NCI-H1930 (cell line): ENCODE measurements at regions not wholly inside any gene's neighbourhood (a gene's known extent, or its start where the extent isn't known, plus 50 kb on each side); places are given as distances from the start of the nearest gene placed in this dataset.
"Not testable (repeated sequence)": the region's sequence is repeated elsewhere in the genome, so short reads cannot be mapped to it uniquely, and the experiment has no call there.

Source experiments
- DNase-seq, 2 experiments: peaks; one replicate each; lab custom pipeline; 2025; lab: John Stamatoyannopoulos, UW

GRCh38 chr14:54253195-54253947 lies 143.4 kb upstream of the CDKN3 start:
- no peak for DNase-seq

- DNase-seq: no peak
Measured at GRCh38 chr14:54256156-54256555, 140.7 kb upstream of the CDKN3 start.

- no peak for DNase-seq
Measured at GRCh38 chr14:54257424-54257823, 139.4 kb upstream of the CDKN3 start.

- DNase-seq: no peak
Measured at GRCh38 chr14:54258382-54258781, 138.4 kb upstream of the CDKN3 start.

- no peak for DNase-seq
Measured at GRCh38 chr14:54259821-54260220, 137.0 kb upstream of the CDKN3 start.

- DNase-seq: no peak
Measured at GRCh38 chr14:54261283-54261682, 135.5 kb upstream of the CDKN3 start.

- DNase-seq: not testable (repeated sequence)
Measured at GRCh38 chr14:54266616-54267015, 130.2 kb upstream of the CDKN3 start.

GRCh38 chr14:54267172-54267571 lies 129.6 kb upstream of the CDKN3 start:
- no peak for DNase-seq

- no peak for DNase-seq
Measured at GRCh38 chr14:54275997-54276725, 120.6 kb upstream of the CDKN3 start.

- DNase-seq: no peak
Measured at GRCh38 chr14:54278087-54278486, 118.7 kb upstream of the CDKN3 start.

- DNase-seq: no peak
Measured at GRCh38 chr14:54278665-54279295, 118.0 kb upstream of the CDKN3 start.

- DNase-seq: no peak
Measured at GRCh38 chr14:54282849-54283248, 114.0 kb upstream of the CDKN3 start.

- no peak for DNase-seq
Measured at GRCh38 chr14:54285030-54285429, 111.8 kb upstream of the CDKN3 start.

- DNase-seq: no peak
Measured at GRCh38 chr14:54291491-54292191, 105.2 kb upstream of the CDKN3 start.

GRCh38 chr14:54294802-54295201 lies 102.0 kb upstream of the CDKN3 start:
- no peak for DNase-seq

- no peak for DNase-seq
Measured at GRCh38 chr14:54299410-54300363, 97.1 kb upstream of the CDKN3 start.

GRCh38 chr14:54300881-54301280 lies 95.9 kb upstream of the CDKN3 start:
- DNase-seq: no peak

GRCh38 chr14:54301359-54301758 lies 95.4 kb upstream of the CDKN3 start:
- DNase-seq: no peak

GRCh38 chr14:54306806-54307205 lies 90.0 kb upstream of the CDKN3 start:
- no peak for DNase-seq

- DNase-seq: no peak
Measured at GRCh38 chr14:54309615-54310014, 87.2 kb upstream of the CDKN3 start.

GRCh38 chr14:54310151-54310850 lies 86.5 kb upstream of the CDKN3 start:
- no peak for DNase-seq
